ENCODE measurements at regions not wholly inside any gene's neighbourhood (a gene's known extent, or its start where the extent isn't known, plus 50 kb on each side); places are given as distances from the start of the nearest gene placed in this dataset.

GRCh38 chr2:147530033-147530432, 314.8 kb upstream of the ACVR2A start:
- BruUV-seq (replicated peaks): no TSS peak
- Histone ChIP-seq H3K9me3 (ENCODE audit: low read depth, low read length, poor library complexity, severe bottlenecking) (no peaks in the 10 kb centered on the region), H3K27me3 (replicated peaks; ENCODE audit: insufficient read depth, low read depth, low read length, poor library complexity) (no peaks in the 10 kb centered on the region), H3K4me3 (ENCODE audit: low read depth, low read length, poor library complexity, severe bottlenecking) (no peak overlapping the region), H3K36me3 (ENCODE audit: insufficient read depth, low read length, poor library complexity, severe bottlenecking) (no peaks in the 10 kb centered on the region), H3K4me1 (ENCODE audit: insufficient read depth, low read length, poor library complexity, severe bottlenecking) (no peaks in the 10 kb centered on the region), H3K27ac (ENCODE audit: low read depth, low read length, poor library complexity, severe bottlenecking) (no peak overlapping the region)
- intact Hi-C loops (cut with micrococcal nuclease; ENCODE audit: unreplicated experiment): no loop called here
- CTCF ChIA-PET: no interaction called here
- TF ChIP-seq EZH2 (IDR thresholded peaks at IDR 0.05; ENCODE audit: borderline replicate concordance, low read depth, low read length, poor library complexity, severe bottlenecking): no peak
- TF ChIP-seq CTCF (conservative IDR thresholded peaks at IDR 0.05; ENCODE audit: low read depth, low read length): no peak
- no peak for DNase-seq (ENCODE audit: low spot score)
- POLR2A ChIA-PET (ENCODE audit: low non-redundant PET): interaction anchor here (0.6 kb wide), 1 partner anchor 457 kb away, joined by 4 read pairs; no protein-coding TSS in a partner anchor

- no peak for TF ChIP-seq EZH2 (IDR thresholded peaks at IDR 0.05; ENCODE audit: borderline replicate concordance, low read depth, low read length, poor library complexity, severe bottlenecking)
- no peak for TF ChIP-seq CTCF (conservative IDR thresholded peaks at IDR 0.05; ENCODE audit: low read depth, low read length)
Observed at GRCh38 chr2:147525819-147526489, 318.9 kb upstream of the ACVR2A start.

GRCh38 chr2:147524912-147525311, 319.9 kb upstream of the ACVR2A start:
- Histone ChIP-seq H3K27ac (ENCODE audit: low read depth, low read length, poor library complexity, severe bottlenecking) (no peak overlapping the region), H3K9me3 (ENCODE audit: low read depth, low read length, poor library complexity, severe bottlenecking) (no peaks in the 10 kb centered on the region), H3K27me3 (replicated peaks; ENCODE audit: insufficient read depth, low read depth, low read length, poor library complexity) (no peaks in the 10 kb centered on the region), H3K4me3 (ENCODE audit: low read depth, low read length, poor library complexity, severe bottlenecking) (no peak overlapping the region), H3K4me1 (ENCODE audit: insufficient read depth, low read length, poor library complexity, severe bottlenecking) (no peaks in the 10 kb centered on the region), H3K36me3 (ENCODE audit: insufficient read depth, low read length, poor library complexity, severe bottlenecking) (no peaks in the 10 kb centered on the region)
- ChIA-PET POLR2A (ENCODE audit: low non-redundant PET) (interaction anchor here (0.6 kb wide), 1 partner anchor 188 kb away, joined by 5 read pairs; no protein-coding TSS in a partner anchor), CTCF (no interaction called here)
- BruUV-seq (replicated peaks): no TSS peak
- intact Hi-C loops (cut with micrococcal nuclease; ENCODE audit: unreplicated experiment): no loop called here
- TF ChIP-seq EZH2 (IDR thresholded peaks at IDR 0.05; ENCODE audit: borderline replicate concordance, low read depth, low read length, poor library complexity, severe bottlenecking) (no peak), CTCF (conservative IDR thresholded peaks at IDR 0.05; ENCODE audit: low read depth, low read length) (no peak)
- no peak for DNase-seq (ENCODE audit: low spot score)

More at GRCh38 chr2:147525819-147526489, 318.9 kb upstream of the ACVR2A start:
- Histone ChIP-seq H3K27ac (ENCODE audit: low read depth, low read length, poor library complexity, severe bottlenecking) (no peak overlapping the region), H3K36me3 (ENCODE audit: insufficient read depth, low read length, poor library complexity, severe bottlenecking) (no peaks in the 10 kb centered on the region), H3K27me3 (replicated peaks; ENCODE audit: insufficient read depth, low read depth, low read length, poor library complexity) (no peaks in the 10 kb centered on the region), H3K9me3 (ENCODE audit: low read depth, low read length, poor library complexity, severe bottlenecking) (no peaks in the 10 kb centered on the region), H3K4me1 (ENCODE audit: insufficient read depth, low read length, poor library complexity, severe bottlenecking) (no peaks in the 10 kb centered on the region), H3K4me3 (ENCODE audit: low read depth, low read length, poor library complexity, severe bottlenecking) (no peak overlapping the region)
- DNase-seq (ENCODE audit: low spot score): no peak
- BruUV-seq (replicated peaks): no TSS peak
- intact Hi-C loops (cut with micrococcal nuclease; ENCODE audit: unreplicated experiment): no loop called here
- POLR2A ChIA-PET (ENCODE audit: low non-redundant PET): interaction anchor here (0.7 kb wide), 1 partner anchor 619 kb away, joined by 3 read pairs; no protein-coding TSS in a partner anchor
- CTCF ChIA-PET: no interaction called here
